Endodermal cell (in vitro differentiated cells): ENCODE measurements at regions not wholly inside any gene's neighbourhood (a gene's known extent, or its start where the extent isn't known, plus 50 kb on each side); places are given as distances from the start of the nearest gene placed in this dataset.

Experiments
- DNase-seq: peaks from one replicate; pipeline ENCODE4 v3.0.0-alpha.2; 2017
- H3K27ac ChIP-seq: 2 replicates; pipeline ENCODE4 v1.5.1; 2013; ENCODE audit warnings: mild to moderate bottlenecking, low read depth, low read length, moderate library complexity
- H3K27me3 ChIP-seq: 2 replicates; pipeline ENCODE4 v1.6.1; 2013; ENCODE audit warnings: mild to moderate bottlenecking, low read length, moderate library complexity; ENCODE audit not compliant: insufficient read depth, control insufficient read depth, poor library complexity, severe bottlenecking
- H3K36me3 ChIP-seq: 2 replicates; pipeline ENCODE4 v1.7.0; 2013; ENCODE audit warnings: mild to moderate bottlenecking, low read length, moderate library complexity; ENCODE audit not compliant: control insufficient read depth, insufficient read depth
- H3K4me1 ChIP-seq: one replicate; pipeline ENCODE4 v1.7.0; 2013; ENCODE audit warnings: low read length; ENCODE audit not compliant: control insufficient read depth, insufficient read depth
- H3K4me3 ChIP-seq: 2 replicates; pipeline ENCODE4 v1.5.1; 2013; ENCODE audit warnings: mild to moderate bottlenecking, low read length, moderate library complexity
- H3K9ac ChIP-seq: 2 replicates; pipeline ENCODE4 v1.6.1; 2013; ENCODE audit warnings: mild to moderate bottlenecking, low read length, moderate library complexity; ENCODE audit not compliant: poor library complexity, severe bottlenecking; ENCODE audit errors: extremely low read depth
- H3K9me3 ChIP-seq: 2 replicates; pipeline ENCODE4 v1.6.1; 2013; ENCODE audit warnings: mild to moderate bottlenecking, low read length, moderate library complexity; ENCODE audit not compliant: control insufficient read depth
- H3K27ac Mint-ChIP-seq: 2 replicates; pipeline ENCODE4 v1.8.0; 2020; ENCODE audit warnings: mixed read lengths
- H3K27me3 Mint-ChIP-seq: 2 replicates; pipeline ENCODE4 v1.8.0; 2021; ENCODE audit warnings: mild to moderate bottlenecking, mixed read lengths; ENCODE audit not compliant: insufficient read depth
- H3K36me3 Mint-ChIP-seq: 2 replicates; pipeline ENCODE4 v1.8.0; 2020; ENCODE audit warnings: low read depth, mixed read lengths
- H3K4me1 Mint-ChIP-seq: 2 replicates; pipeline ENCODE4 v1.8.0; 2020; ENCODE audit warnings: mixed read lengths
- H3K4me3 Mint-ChIP-seq: 2 replicates; pipeline ENCODE4 v1.8.0; 2020; ENCODE audit warnings: mild to moderate bottlenecking, moderate library complexity, mixed read lengths
- H3K9me3 Mint-ChIP-seq: 2 replicates; pipeline ENCODE4 v1.8.0; 2020; ENCODE audit warnings: mild to moderate bottlenecking, mixed read lengths
- CTCF ChIP-seq: fragments of 200-600 bp; sonication (generic); conservative IDR thresholded peaks from 2 replicates; pipeline ENCODE4 v1.5.0; 2021; ENCODE audit warnings: antibody characterized with exemption, mild to moderate bottlenecking
- WGBS, 2 experiments: methylation state at CpG; one replicate each; pipeline versions ENCODE4 v1.1.5 to v1.1.7; 2013; ENCODE audit warnings: missing lambda C conversion rate in 2 of 2, mixed read lengths in 1 of 2; ENCODE audit not compliant: insufficient coverage in 1 of 2, insufficient read length in 1 of 2; 5-methylcytosine and 5-hydroxymethylcytosine counted together

- no peak overlapping the region for H3K4me3 Mint-ChIP-seq
- Histone ChIP-seq H3K9ac (no peak overlapping the region), H3K4me3 (no peak overlapping the region), H3K27me3 (no peaks in the 10 kb centered on the region), H3K27ac (no peak overlapping the region), H3K36me3 (no peaks in the 10 kb centered on the region), H3K9me3 (peaks cover 10% of the 10 kb centered on the region), H3K4me1 (peaks cover 4% of the 10 kb centered on the region)
- no peak overlapping the region for H3K27ac Mint-ChIP-seq
- 81 to 100% methylated on average over 1 to 2 of the region's 2 CpGs for WGBS, 2 experiments
- H3K36me3 Mint-ChIP-seq, result peaks cover 6% of the 10 kb centered on the region
- no peak for DNase-seq
- peaks cover 16% of the 10 kb centered on the region for H3K9me3 Mint-ChIP-seq
- no peak for TF ChIP-seq CTCF
- H3K4me1 Mint-ChIP-seq, result peaks cover 9% of the 10 kb centered on the region
- peaks cover 3% of the 10 kb centered on the region for H3K27me3 Mint-ChIP-seq
Observed at GRCh38 chr11:113602483-113602882, 103.6 kb downstream of the TMPRSS5 start.

- Histone ChIP-seq H3K9me3 (peaks cover 15% of the 10 kb centered on the region), H3K9ac (no peak overlapping the region), H3K4me1 (no peaks in the 10 kb centered on the region), H3K4me3 (no peak overlapping the region), H3K27me3 (no peaks in the 10 kb centered on the region), H3K27ac (no peak overlapping the region), H3K36me3 (no peaks in the 10 kb centered on the region)
- no peak for TF ChIP-seq CTCF
- DNase-seq, result no peak
- H3K27ac Mint-ChIP-seq, result no peak overlapping the region
- peaks cover 6% of the 10 kb centered on the region for H3K4me1 Mint-ChIP-seq
- H3K4me3 Mint-ChIP-seq, result no peak overlapping the region
- 87 to 89% methylated on average over 4 to 5 of the region's 5 CpGs for WGBS, 2 experiments
- H3K9me3 Mint-ChIP-seq, result peaks cover 10% of the 10 kb centered on the region
- no peaks in the 10 kb centered on the region for H3K27me3 Mint-ChIP-seq
- no peaks in the 10 kb centered on the region for H3K36me3 Mint-ChIP-seq
Observed at GRCh38 chr11:113596658-113597057, 109.5 kb downstream of the TMPRSS5 start.

GRCh38 chr11:113595810-113596594 is 110.1 kb downstream of the TMPRSS5 start:
- H3K4me3 Mint-ChIP-seq, result no peak overlapping the region
- H3K4me1 ChIP-seq, result no peaks in the 10 kb centered on the region
- no peaks in the 10 kb centered on the region for H3K27me3 ChIP-seq
- H3K36me3 Mint-ChIP-seq, result no peaks in the 10 kb centered on the region
- H3K27ac Mint-ChIP-seq, result no peak overlapping the region
- H3K4me3 ChIP-seq, result no peak overlapping the region
- 88% methylated on average over 2 of the region's 3 CpGs; no CpG with 5 or more reads in 1 of the 2 experiments for WGBS, 2 experiments
- H3K9me3 Mint-ChIP-seq, result peaks cover 10% of the 10 kb centered on the region
- H3K36me3 ChIP-seq, result no peaks in the 10 kb centered on the region
- H3K27ac ChIP-seq, result no peak overlapping the region
- peaks cover 9% of the 10 kb centered on the region for H3K4me1 Mint-ChIP-seq
- TF ChIP-seq CTCF, result no peak
- peaks cover 15% of the 10 kb centered on the region for H3K9me3 ChIP-seq
- no peaks in the 10 kb centered on the region for H3K27me3 Mint-ChIP-seq
- no peak for DNase-seq
- no peak overlapping the region for H3K9ac ChIP-seq
